ENCODE measurements at regions not wholly inside any gene's neighbourhood (a gene's known extent, or its start where the extent isn't known, plus 50 kb on each side); places are given as distances from the start of the nearest gene placed in this dataset.

DNA sequence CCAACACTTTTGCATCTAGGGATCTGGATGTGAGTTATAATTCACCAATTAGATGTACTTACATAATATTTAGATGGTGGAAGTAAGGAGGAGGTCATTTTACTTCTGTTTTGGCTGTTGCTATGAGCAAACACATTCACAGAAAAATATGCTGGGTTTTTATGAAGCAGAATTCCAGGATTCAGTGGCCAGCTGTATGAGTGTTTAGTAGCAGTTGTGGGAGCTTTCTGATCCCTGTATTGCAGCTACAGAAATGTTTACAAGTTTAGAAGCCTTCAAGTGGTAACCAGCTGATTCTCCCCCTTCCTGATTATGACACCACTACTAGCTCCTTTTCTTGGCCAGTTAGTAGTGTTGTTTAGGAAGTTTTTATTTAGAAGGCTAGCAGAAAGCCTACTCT is 177.0 kb downstream of the TENT5A start:
- H3K9me3 ChIP-seq: no peaks in the 10 kb centered on the region
- TF ChIP-seq, protein P1, sequence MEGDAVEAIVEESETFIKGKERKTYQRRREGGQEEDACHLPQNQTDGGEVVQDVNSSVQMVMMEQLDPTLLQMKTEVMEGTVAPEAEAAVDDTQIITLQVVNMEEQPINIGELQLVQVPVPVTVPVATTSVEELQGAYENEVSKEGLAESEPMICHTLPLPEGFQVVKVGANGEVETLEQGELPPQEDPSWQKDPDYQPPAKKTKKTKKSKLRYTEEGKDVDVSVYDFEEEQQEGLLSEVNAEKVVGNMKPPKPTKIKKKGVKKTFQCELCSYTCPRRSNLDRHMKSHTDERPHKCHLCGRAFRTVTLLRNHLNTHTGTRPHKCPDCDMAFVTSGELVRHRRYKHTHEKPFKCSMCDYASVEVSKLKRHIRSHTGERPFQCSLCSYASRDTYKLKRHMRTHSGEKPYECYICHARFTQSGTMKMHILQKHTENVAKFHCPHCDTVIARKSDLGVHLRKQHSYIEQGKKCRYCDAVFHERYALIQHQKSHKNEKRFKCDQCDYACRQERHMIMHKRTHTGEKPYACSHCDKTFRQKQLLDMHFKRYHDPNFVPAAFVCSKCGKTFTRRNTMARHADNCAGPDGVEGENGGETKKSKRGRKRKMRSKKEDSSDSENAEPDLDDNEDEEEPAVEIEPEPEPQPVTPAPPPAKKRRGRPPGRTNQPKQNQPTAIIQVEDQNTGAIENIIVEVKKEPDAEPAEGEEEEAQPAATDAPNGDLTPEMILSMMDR (IDR thresholded peaks at IDR 0.05): no peak
- no peaks in the 10 kb centered on the region for H3K27me3 ChIP-seq
- H3K4me3 ChIP-seq (ENCODE audit: low read depth in 1 of 2, low read length in 1 of 2): no peak overlapping the region
- H3K4me1 ChIP-seq (ENCODE audit: control insufficient read depth in 1 of 2, insufficient read depth in 1 of 2, low read depth in 1 of 2, low read length in 1 of 2): no peaks in the 10 kb centered on the region
- H3K27ac ChIP-seq: no peak overlapping the region
- no peaks in the 10 kb centered on the region for H3K36me3 ChIP-seq

DNA sequence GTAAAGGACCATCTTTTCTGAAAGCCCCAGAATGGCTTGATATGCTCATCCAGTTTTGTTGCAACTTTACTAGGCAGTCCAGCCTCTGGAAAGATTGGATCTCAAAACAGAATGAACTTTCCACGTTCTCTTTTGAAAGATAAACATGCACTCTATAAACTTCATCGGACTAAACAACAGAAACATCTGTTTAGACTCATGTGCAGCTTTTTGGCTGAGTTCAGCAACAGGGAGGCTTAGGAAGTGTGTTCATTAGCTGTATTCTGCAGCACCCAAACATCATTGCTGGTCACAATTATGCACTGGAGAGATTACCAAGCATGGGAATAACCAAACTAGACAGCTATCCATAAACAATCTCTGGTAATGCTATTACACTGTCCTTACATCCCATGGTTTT is 180.5 kb downstream of the TENT5A start:
- Histone ChIP-seq H3K27me3 (no peaks in the 10 kb centered on the region), H3K9me3 (no peaks in the 10 kb centered on the region), H3K27ac (no peak overlapping the region), H3K4me1 (ENCODE audit: control insufficient read depth in 1 of 2, insufficient read depth in 1 of 2, low read depth in 1 of 2, low read length in 1 of 2) (no peaks in the 10 kb centered on the region), H3K4me3 (ENCODE audit: low read depth in 1 of 2, low read length in 1 of 2) (no peak overlapping the region), H3K36me3 (no peaks in the 10 kb centered on the region)
- TF ChIP-seq, protein P1 (IDR thresholded peaks at IDR 0.05): no peak

DNA sequence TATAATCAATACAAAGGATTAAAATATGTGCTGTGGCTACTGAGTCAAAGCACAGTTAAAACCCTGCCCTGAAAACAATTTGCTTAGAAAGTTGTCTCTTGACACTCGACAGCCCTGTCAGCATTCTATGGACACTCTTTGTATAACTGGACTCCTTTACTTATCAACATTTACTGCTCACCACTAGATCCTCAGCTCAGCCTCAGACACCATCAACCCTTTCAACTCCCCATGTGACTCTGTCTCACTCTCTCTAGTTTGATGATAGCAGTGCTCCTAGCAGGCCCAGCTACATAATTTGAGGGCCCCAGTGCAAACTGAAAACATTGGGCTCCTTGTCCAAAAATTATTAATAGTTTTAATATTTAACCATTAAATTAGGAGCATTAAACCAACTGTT is 181.8 kb downstream of the TENT5A start:
- H3K9me3 ChIP-seq: no peaks in the 10 kb centered on the region
- TF ChIP-seq, protein P1 (IDR thresholded peaks at IDR 0.05): no peak
- no peaks in the 10 kb centered on the region for H3K36me3 ChIP-seq
- H3K27me3 ChIP-seq: no peaks in the 10 kb centered on the region
- H3K4me3 ChIP-seq (ENCODE audit: low read depth in 1 of 2, low read length in 1 of 2): no peak overlapping the region
- H3K4me1 ChIP-seq (ENCODE audit: control insufficient read depth in 1 of 2, insufficient read depth in 1 of 2, low read depth in 1 of 2, low read length in 1 of 2): no peaks in the 10 kb centered on the region
- H3K27ac ChIP-seq: no peak overlapping the region

DNA sequence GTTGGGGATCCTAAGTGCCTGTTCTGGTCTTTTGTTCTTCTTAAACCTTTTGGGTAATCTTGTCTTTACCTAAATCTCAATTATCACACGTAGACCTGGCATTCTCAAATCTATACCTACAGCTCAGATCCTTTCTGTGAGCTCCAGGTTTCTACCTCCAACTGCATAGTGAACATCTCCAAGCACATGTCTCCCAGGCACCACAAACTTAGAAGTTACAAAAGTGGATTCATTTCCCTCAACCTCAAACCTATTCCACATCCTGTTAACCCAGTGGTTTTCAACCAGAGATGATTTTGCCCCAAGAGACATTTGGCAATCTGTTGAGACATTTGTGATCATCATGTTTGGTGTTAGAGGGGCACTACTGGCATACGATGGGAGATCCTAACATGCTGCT is 183.5 kb downstream of the TENT5A start:
- no peaks in the 10 kb centered on the region for H3K36me3 ChIP-seq
- no peak overlapping the region for H3K4me3 ChIP-seq (ENCODE audit: low read depth in 1 of 2, low read length in 1 of 2)
- H3K4me1 ChIP-seq (ENCODE audit: control insufficient read depth in 1 of 2, insufficient read depth in 1 of 2, low read depth in 1 of 2, low read length in 1 of 2): no peaks in the 10 kb centered on the region
- TF ChIP-seq, protein P1 (IDR thresholded peaks at IDR 0.05): no peak
- no peaks in the 10 kb centered on the region for H3K27me3 ChIP-seq
- H3K27ac ChIP-seq: no peak overlapping the region
- H3K9me3 ChIP-seq: no peaks in the 10 kb centered on the region

DNA sequence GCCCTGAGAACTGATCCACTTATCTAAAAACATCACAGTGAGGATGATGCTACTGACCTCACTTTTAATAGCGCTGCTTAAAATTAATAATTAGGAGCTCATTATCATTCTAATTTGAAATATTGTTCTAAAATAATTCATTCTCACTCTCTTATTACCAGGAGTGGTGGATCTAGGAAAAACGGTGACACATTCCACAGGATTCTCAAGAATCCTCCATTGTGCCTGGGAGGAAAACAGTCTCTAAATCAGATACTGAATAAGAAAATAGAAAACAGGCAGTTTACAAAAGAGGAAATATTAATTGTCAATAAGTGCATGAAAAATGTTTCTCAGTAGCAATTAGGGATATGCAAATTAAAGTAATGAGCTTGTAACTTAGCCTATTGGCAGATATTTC is 187.4 kb downstream of the TENT5A start:
- Histone ChIP-seq H3K36me3 (no peaks in the 10 kb centered on the region), H3K27ac (no peak overlapping the region), H3K9me3 (no peaks in the 10 kb centered on the region), H3K27me3 (no peaks in the 10 kb centered on the region), H3K4me3 (ENCODE audit: low read depth in 1 of 2, low read length in 1 of 2) (no peak overlapping the region), H3K4me1 (ENCODE audit: control insufficient read depth in 1 of 2, insufficient read depth in 1 of 2, low read depth in 1 of 2, low read length in 1 of 2) (no peaks in the 10 kb centered on the region)
- TF ChIP-seq, protein P1 (IDR thresholded peaks at IDR 0.05): no peak

DNA sequence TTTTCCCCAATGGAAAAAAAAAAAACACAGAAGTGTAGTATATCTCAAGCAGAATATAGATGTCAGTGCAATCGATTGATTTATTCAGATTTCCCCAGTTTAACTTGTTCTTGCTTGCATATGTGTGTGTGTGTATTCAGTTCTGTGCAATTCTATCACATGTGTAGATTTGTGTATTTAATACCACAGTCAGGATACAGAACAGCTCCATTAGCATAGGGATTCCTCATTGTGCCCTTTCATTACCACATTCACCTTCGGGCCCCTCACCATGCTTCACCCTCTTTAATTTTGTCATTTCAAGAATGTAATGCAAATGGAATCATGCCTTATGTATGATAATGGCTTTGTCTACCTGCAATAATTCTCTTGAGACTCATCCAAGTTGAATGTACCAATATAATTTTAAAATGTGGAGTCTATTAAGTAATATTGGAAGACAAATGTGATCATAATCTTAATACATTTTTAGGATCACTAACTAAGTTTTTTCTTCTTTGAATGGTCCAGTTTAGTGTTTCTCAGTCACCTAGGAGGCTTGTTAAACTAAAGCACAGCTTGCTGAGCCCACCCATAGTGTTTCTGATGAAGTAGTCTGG is 187.9 kb downstream of the TENT5A start:
- no peaks in the 10 kb centered on the region for H3K9me3 ChIP-seq
- no peak overlapping the region for H3K27ac ChIP-seq
- no peaks in the 10 kb centered on the region for H3K27me3 ChIP-seq
- no peak overlapping the region for H3K4me3 ChIP-seq (ENCODE audit: low read depth in 1 of 2, low read length in 1 of 2)
- TF ChIP-seq, protein P1 (IDR thresholded peaks at IDR 0.05): no peak
- H3K4me1 ChIP-seq (ENCODE audit: control insufficient read depth in 1 of 2, insufficient read depth in 1 of 2, low read depth in 1 of 2, low read length in 1 of 2): no peaks in the 10 kb centered on the region
- H3K36me3 ChIP-seq: no peaks in the 10 kb centered on the region

All from neutrophil (primary cell).